Colonic mucosa (tissue), 4 donors: ENCODE measurements at regions not wholly inside any gene's neighbourhood (a gene's known extent, or its start where the extent isn't known, plus 50 kb on each side); places are given as distances from the start of the nearest gene placed in this dataset.

Experiments
- DNase-seq: peaks from one replicate; pipeline ENCODE4 v3.0.0-alpha.2; 2020
- H3K27ac ChIP-seq: fragments of 200-600 bp; one replicate; pipeline ENCODE4 v1.8.0; 2021
- H3K27me3 ChIP-seq: fragments of 200-600 bp; one replicate; pipeline ENCODE4 v1.8.0; 2021
- H3K36me3 ChIP-seq: fragments of 200-600 bp; one replicate; pipeline ENCODE4 v1.8.0; 2021
- H3K4me1 ChIP-seq: fragments of 200-600 bp; one replicate; pipeline ENCODE4 v1.8.0; 2021; ENCODE audit warnings: mild to moderate bottlenecking
- H3K4me3 ChIP-seq: fragments of 200-600 bp; one replicate; pipeline ENCODE4 v1.8.0; 2021
- H3K9ac ChIP-seq, 2 donors: one replicate each; pipeline ENCODE4 v1.7.0; 2013; ENCODE audit warnings: control low read depth in 2 of 2, low read depth in 2 of 2, low read length in 2 of 2
- H3K9me3 ChIP-seq: fragments of 200-600 bp; one replicate; pipeline ENCODE4 v1.8.0; 2021
- CTCF ChIP-seq: fragments of 200-600 bp; IDR thresholded peaks from one replicate; pipeline ENCODE4 v1.8.0; 2022; ENCODE audit warnings: antibody characterized with exemption, mild to moderate bottlenecking
- intact Hi-C: fragments of 100-400 bp; cut with DNase I; formaldehyde crosslinking; loops from one replicate; pipeline ENCODE4 v1.14.1; 2022
- donor health status: healthy.
- donor health status: DM: no; HTN: no; CAD: no.
- donor health status: DM: no; HTN: no; CAD: no.

GRCh38 chr15:35932531-35932930 is 386.6 kb upstream of the DPH6 start:
- DNase-seq: no peak
- H3K4me1 ChIP-seq: no peaks in the 10 kb centered on the region
- no peak for TF ChIP-seq CTCF
- no peaks in the 10 kb centered on the region for H3K36me3 ChIP-seq
- intact Hi-C loops: no loop called here
- no peaks in the 10 kb centered on the region for H3K27me3 ChIP-seq
- no peak overlapping the region for H3K9ac ChIP-seq
- no peaks in the 10 kb centered on the region for H3K9me3 ChIP-seq
- no peak overlapping the region for H3K27ac ChIP-seq
- H3K4me3 ChIP-seq: no peak overlapping the region

GRCh38 chr15:35933531-35933930 is 387.6 kb upstream of the DPH6 start:
- no peak overlapping the region for H3K27ac ChIP-seq
- no peak overlapping the region for H3K9ac ChIP-seq
- no peaks in the 10 kb centered on the region for H3K4me1 ChIP-seq
- H3K27me3 ChIP-seq: no peaks in the 10 kb centered on the region
- H3K36me3 ChIP-seq: no peaks in the 10 kb centered on the region
- H3K9me3 ChIP-seq: no peaks in the 10 kb centered on the region
- DNase-seq: no peak
- intact Hi-C loops: no loop called here
- TF ChIP-seq CTCF: no peak
- no peak overlapping the region for H3K4me3 ChIP-seq

GRCh38 chr15:35934383-35935049 is 388.6 kb upstream of the DPH6 start:
- Histone ChIP-seq H3K9me3 (no peaks in the 10 kb centered on the region), H3K27ac (no peak overlapping the region), H3K9ac (no peak overlapping the region), H3K36me3 (no peaks in the 10 kb centered on the region), H3K27me3 (no peaks in the 10 kb centered on the region), H3K4me1 (no peaks in the 10 kb centered on the region), H3K4me3 (no peak overlapping the region)
- no peak for DNase-seq
- intact Hi-C loops: no loop called here
- no peak for TF ChIP-seq CTCF

- Histone ChIP-seq H3K4me1 (no peaks in the 10 kb centered on the region), H3K9me3 (no peaks in the 10 kb centered on the region), H3K27ac (no peak overlapping the region), H3K27me3 (no peaks in the 10 kb centered on the region), H3K9ac (no peak overlapping the region), H3K36me3 (no peaks in the 10 kb centered on the region), H3K4me3 (no peak overlapping the region)
- DNase-seq: no peak
- no peak for TF ChIP-seq CTCF
- intact Hi-C loops: no loop called here
These were observed 390.3 kb upstream of the DPH6 start for GRCh38 chr15:35936284-35936683.

- Histone ChIP-seq H3K27me3 (no peaks in the 10 kb centered on the region), H3K9ac (no peak overlapping the region), H3K9me3 (no peaks in the 10 kb centered on the region), H3K4me3 (no peak overlapping the region), H3K4me1 (no peaks in the 10 kb centered on the region), H3K27ac (no peak overlapping the region), H3K36me3 (no peaks in the 10 kb centered on the region)
- no peak for TF ChIP-seq CTCF
- DNase-seq: no peak
- intact Hi-C loops: no loop called here
These were observed 391.4 kb upstream of the DPH6 start for GRCh38 chr15:35937380-35937779.
